ENCODE measurements at regions not wholly inside any gene's neighbourhood (a gene's known extent, or its start where the extent isn't known, plus 50 kb on each side); places are given as distances from the start of the nearest gene placed in this dataset.

- no peak overlapping the region for H3K4me2 ChIP-seq (ENCODE audit: low read length)
- no peak overlapping the region for H3K27ac ChIP-seq (ENCODE audit: low read length)
- no peaks in the 10 kb centered on the region for H3F3A ChIP-seq (ENCODE audit: low read length, unreplicated experiment)
- H3K79me2 ChIP-seq (ENCODE audit: low read length) = no peaks in the 10 kb centered on the region
- ATAC-seq (no peak), DNase-seq (no peak)
- H3K9me3 ChIP-seq (ENCODE audit: low read length) = no peaks in the 10 kb centered on the region
- no peak overlapping the region for H3K9ac ChIP-seq (ENCODE audit: low read length)
- peaks cover 9% of the 10 kb centered on the region; the same call in 1 of the 2 replicates for H3K27me3 ChIP-seq (ENCODE audit: low read length)
- H3K4me3 ChIP-seq (ENCODE audit: low read length) = no peak overlapping the region
- H4K20me1 ChIP-seq (ENCODE audit: low read length) = no peaks in the 10 kb centered on the region
- H3K36me3 ChIP-seq (ENCODE audit: low read depth, low read length) = no peaks in the 10 kb centered on the region
- no peak overlapping the region for H2AFZ ChIP-seq (ENCODE audit: low read length)
- H3K4me1 ChIP-seq (ENCODE audit: insufficient read depth, low read length) = no peaks in the 10 kb centered on the region
- BruUV-seq (replicated peaks) = no TSS peak
- no peaks in the 10 kb centered on the region for H3K9me2 ChIP-seq (replicated peaks; ENCODE audit: low read length)
- TF ChIP-seq EZH2phosphoT487 (IDR thresholded peaks at IDR 0.05; ENCODE audit: borderline replicate concordance, low read length) (no peak), EZH2 (IDR thresholded peaks at IDR 0.05; ENCODE audit: low read length, unreplicated experiment) (no peak), CTCF (conservative IDR thresholded peaks at IDR 0.05; ENCODE audit: low read depth, low read length) (no peak)
- ChIA-PET CTCF (no interaction called here), POLR2A (ENCODE audit: unreplicated experiment) (no interaction called here)
- intact Hi-C loops (cut with micrococcal nuclease) = no loop called here
Measured at GRCh38 chr2:236507393-236508085, 62.1 kb upstream of the ACKR3 start.

GRCh38 chr2:236508466-236508865, 61.2 kb upstream of the ACKR3 start:
- no TSS peak for BruUV-seq (replicated peaks)
- H3K9ac ChIP-seq (ENCODE audit: low read length) = no peak overlapping the region
- TF ChIP-seq CTCF (conservative IDR thresholded peaks at IDR 0.05; ENCODE audit: low read depth, low read length) = no peak
- TF ChIP-seq EZH2 (IDR thresholded peaks at IDR 0.05; ENCODE audit: low read length, unreplicated experiment) = no peak
- no peak for TF ChIP-seq EZH2phosphoT487 (IDR thresholded peaks at IDR 0.05; ENCODE audit: borderline replicate concordance, low read length)
- DNase-seq (no peak), ATAC-seq (no peak)
- ChIA-PET CTCF (no interaction called here), POLR2A (ENCODE audit: unreplicated experiment) (no interaction called here)
- no peak overlapping the region for H3K4me2 ChIP-seq (ENCODE audit: low read length)
- H3K79me2 ChIP-seq (ENCODE audit: low read length) = no peaks in the 10 kb centered on the region
- H2AFZ ChIP-seq (ENCODE audit: low read length) = no peak overlapping the region
- H3K4me3 ChIP-seq (ENCODE audit: low read length) = no peak overlapping the region
- H3K27ac ChIP-seq (ENCODE audit: low read length) = no peak overlapping the region
- H4K20me1 ChIP-seq (ENCODE audit: low read length) = no peaks in the 10 kb centered on the region
- intact Hi-C loops (cut with micrococcal nuclease) = no loop called here
- peaks cover 9% of the 10 kb centered on the region; the same call in 1 of the 2 replicates for H3K27me3 ChIP-seq (ENCODE audit: low read length)
- H3F3A ChIP-seq (ENCODE audit: low read length, unreplicated experiment) = no peaks in the 10 kb centered on the region
- no peaks in the 10 kb centered on the region for H3K4me1 ChIP-seq (ENCODE audit: insufficient read depth, low read length)
- H3K9me3 ChIP-seq (ENCODE audit: low read length) = no peaks in the 10 kb centered on the region
- no peaks in the 10 kb centered on the region for H3K9me2 ChIP-seq (replicated peaks; ENCODE audit: low read length)
- H3K36me3 ChIP-seq (ENCODE audit: low read depth, low read length) = no peaks in the 10 kb centered on the region

GRCh38 chr2:236510034-236510433, 59.6 kb upstream of the ACKR3 start:
- Histone ChIP-seq H3K9me3 (ENCODE audit: low read length) (no peaks in the 10 kb centered on the region), H3K4me1 (ENCODE audit: insufficient read depth, low read length) (no peaks in the 10 kb centered on the region), H3K4me3 (ENCODE audit: low read length) (no peak overlapping the region), H3K79me2 (ENCODE audit: low read length) (no peaks in the 10 kb centered on the region), H3F3A (ENCODE audit: low read length, unreplicated experiment) (no peaks in the 10 kb centered on the region), H4K20me1 (ENCODE audit: low read length) (no peaks in the 10 kb centered on the region), H2AFZ (ENCODE audit: low read length) (no peak overlapping the region), H3K9me2 (replicated peaks; ENCODE audit: low read length) (no peaks in the 10 kb centered on the region), H3K27ac (ENCODE audit: low read length) (no peak overlapping the region), H3K27me3 (ENCODE audit: low read length) (peaks cover 9% of the 10 kb centered on the region; the same call in 1 of the 2 replicates), H3K9ac (ENCODE audit: low read length) (no peak overlapping the region), H3K4me2 (ENCODE audit: low read length) (no peak overlapping the region), H3K36me3 (ENCODE audit: low read depth, low read length) (no peaks in the 10 kb centered on the region)
- POLR2A ChIA-PET (ENCODE audit: unreplicated experiment) = no interaction called here
- no TSS peak for BruUV-seq (replicated peaks)
- DNase-seq (no peak), ATAC-seq (no peak)
- CTCF ChIA-PET = no interaction called here
- intact Hi-C loops (cut with micrococcal nuclease) = loop anchor here (5.0 kb wide), 1 partner anchor 57 kb away; the partner anchor contains the start of gene ACKR3
- no peak for TF ChIP-seq EZH2 (IDR thresholded peaks at IDR 0.05; ENCODE audit: low read length, unreplicated experiment)

All from PC-3 (cell line).